ENCODE measurements at regions not wholly inside any gene's neighbourhood (a gene's known extent, or its start where the extent isn't known, plus 50 kb on each side); places are given as distances from the start of the nearest gene placed in this dataset.

DNA sequence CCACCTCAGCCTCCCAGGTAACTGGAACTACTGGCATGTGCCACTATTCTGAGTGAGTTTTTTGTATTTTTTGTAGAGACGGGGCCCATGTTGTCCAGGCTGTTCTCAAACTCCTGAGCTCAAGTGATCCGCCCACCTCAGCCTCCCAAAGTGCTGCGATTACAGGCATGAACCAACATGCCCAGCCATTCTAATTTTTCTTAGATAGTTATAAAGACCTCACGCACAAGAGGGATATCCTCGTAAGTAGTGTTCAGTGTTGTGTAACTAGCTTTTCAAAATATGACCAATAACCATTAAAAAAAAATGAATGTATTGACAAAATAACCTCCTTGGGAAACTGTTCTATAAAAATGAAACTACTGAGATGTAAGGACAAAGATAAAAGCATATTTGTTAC lies 90.5 kb upstream of the FERD3L start:
- Histone ChIP-seq H3K27me3 (ENCODE audit: insufficient read depth) (no peaks in the 10 kb centered on the region), H3K4me1 (ENCODE audit: control insufficient read depth in 1 of 2, insufficient read depth in 2 of 2, low read depth in 1 of 2, low read length in 1 of 2) (no peaks in the 10 kb centered on the region), H3F3A (replicated peaks; ENCODE audit: insufficient read depth) (no peaks in the 10 kb centered on the region), H3K79me2 (ENCODE audit: insufficient read depth) (no peaks in the 10 kb centered on the region), H3K4me3 (ENCODE audit: low read depth in 2 of 2, low read length in 1 of 2) (no peak overlapping the region), H3K9me3 (no peaks in the 10 kb centered on the region), H3K27ac (ENCODE audit: low read depth in 2 of 2, low read length in 1 of 2) (no peak overlapping the region), H4K20me1 (ENCODE audit: insufficient read depth) (no peaks in the 10 kb centered on the region), H3K4me2 (peak overlapping the region; percentile 26; the same call in 1 of the 2 replicates), H3K36me3 (replicated peaks in 1 of 2; ENCODE audit: control insufficient read depth in 1 of 2, insufficient read depth in 2 of 2, low read length in 1 of 2) (no peaks in the 10 kb centered on the region), H3K9ac (no peak overlapping the region), H3K9me2 (no peaks in the 10 kb centered on the region), H2AFZ (ENCODE audit: low read depth) (peak overlapping the region; percentile 32; the same call in 1 of the 2 replicates)
- CTCF ChIA-PET = interaction anchor here (1.1 to 2.2 kb wide), 2 partner anchors 11 to 13 kb away, joined by 4 to 5 read pairs; no protein-coding TSS in a partner anchor
- TF ChIP-seq NRF1 (IDR thresholded peaks at IDR 0.05; ENCODE audit: low read depth, low read length) = no peak
- TF ChIP-seq MXI1 (IDR thresholded peaks at IDR 0.05; ENCODE audit: low read depth, low read length) = no peak
- no peak for TF ChIP-seq MEF2A (IDR thresholded peaks at IDR 0.05; ENCODE audit: borderline replicate concordance, low read depth)
- TF ChIP-seq, protein P1, sequence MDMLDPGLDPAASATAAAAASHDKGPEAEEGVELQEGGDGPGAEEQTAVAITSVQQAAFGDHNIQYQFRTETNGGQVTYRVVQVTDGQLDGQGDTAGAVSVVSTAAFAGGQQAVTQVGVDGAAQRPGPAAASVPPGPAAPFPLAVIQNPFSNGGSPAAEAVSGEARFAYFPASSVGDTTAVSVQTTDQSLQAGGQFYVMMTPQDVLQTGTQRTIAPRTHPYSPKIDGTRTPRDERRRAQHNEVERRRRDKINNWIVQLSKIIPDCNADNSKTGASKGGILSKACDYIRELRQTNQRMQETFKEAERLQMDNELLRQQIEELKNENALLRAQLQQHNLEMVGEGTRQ (IDR thresholded peaks at IDR 0.05; ENCODE audit: borderline replicate concordance, low read depth, low read length) = no peak
- no peak for TF ChIP-seq TAF1 (IDR thresholded peaks at IDR 0.05; ENCODE audit: borderline replicate concordance, low read depth, low read length)
- TF ChIP-seq, protein P2, sequence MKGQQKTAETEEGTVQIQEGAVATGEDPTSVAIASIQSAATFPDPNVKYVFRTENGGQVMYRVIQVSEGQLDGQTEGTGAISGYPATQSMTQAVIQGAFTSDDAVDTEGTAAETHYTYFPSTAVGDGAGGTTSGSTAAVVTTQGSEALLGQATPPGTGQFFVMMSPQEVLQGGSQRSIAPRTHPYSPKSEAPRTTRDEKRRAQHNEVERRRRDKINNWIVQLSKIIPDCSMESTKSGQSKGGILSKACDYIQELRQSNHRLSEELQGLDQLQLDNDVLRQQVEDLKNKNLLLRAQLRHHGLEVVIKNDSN (IDR thresholded peaks at IDR 0.05; ENCODE audit: borderline replicate concordance, low read depth) = no peak
- no peak for TF ChIP-seq SMC3 (IDR thresholded peaks at IDR 0.05; ENCODE audit: low read depth, low read length)
- TF ChIP-seq FOSL2 (IDR thresholded peaks at IDR 0.05; ENCODE audit: borderline replicate concordance, low read depth) = no peak
- no peak for TF ChIP-seq CHD2 (IDR thresholded peaks at IDR 0.05; ENCODE audit: low read length, partially characterized antibody)
- TF ChIP-seq EZH2phosphoT487 (IDR thresholded peaks at IDR 0.05; ENCODE audit: borderline replicate concordance, low read depth) = no peak
- TF ChIP-seq YY1 (IDR thresholded peaks at IDR 0.05; ENCODE audit: low read depth) = no peak
- TF ChIP-seq, protein P3, sequence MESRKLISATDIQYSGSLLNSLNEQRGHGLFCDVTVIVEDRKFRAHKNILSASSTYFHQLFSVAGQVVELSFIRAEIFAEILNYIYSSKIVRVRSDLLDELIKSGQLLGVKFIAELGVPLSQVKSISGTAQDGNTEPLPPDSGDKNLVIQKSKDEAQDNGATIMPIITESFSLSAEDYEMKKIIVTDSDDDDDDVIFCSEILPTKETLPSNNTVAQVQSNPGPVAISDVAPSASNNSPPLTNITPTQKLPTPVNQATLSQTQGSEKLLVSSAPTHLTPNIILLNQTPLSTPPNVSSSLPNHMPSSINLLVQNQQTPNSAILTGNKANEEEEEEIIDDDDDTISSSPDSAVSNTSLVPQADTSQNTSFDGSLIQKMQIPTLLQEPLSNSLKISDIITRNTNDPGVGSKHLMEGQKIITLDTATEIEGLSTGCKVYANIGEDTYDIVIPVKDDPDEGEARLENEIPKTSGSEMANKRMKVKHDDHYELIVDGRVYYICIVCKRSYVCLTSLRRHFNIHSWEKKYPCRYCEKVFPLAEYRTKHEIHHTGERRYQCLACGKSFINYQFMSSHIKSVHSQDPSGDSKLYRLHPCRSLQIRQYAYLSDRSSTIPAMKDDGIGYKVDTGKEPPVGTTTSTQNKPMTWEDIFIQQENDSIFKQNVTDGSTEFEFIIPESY (IDR thresholded peaks at IDR 0.05; ENCODE audit: borderline replicate concordance, low read depth) = no peak
- no peak for TF ChIP-seq POLR2AphosphoS5 (IDR thresholded peaks at IDR 0.05; ENCODE audit: low read depth, low read length)
- 52% methylated on average over 5 of the region's 5 CpGs for WGBS (ENCODE audit: low lambda C conversion rate)
- DNase-seq = no peak
- POLR2A ChIA-PET = no interaction called here

DNA sequence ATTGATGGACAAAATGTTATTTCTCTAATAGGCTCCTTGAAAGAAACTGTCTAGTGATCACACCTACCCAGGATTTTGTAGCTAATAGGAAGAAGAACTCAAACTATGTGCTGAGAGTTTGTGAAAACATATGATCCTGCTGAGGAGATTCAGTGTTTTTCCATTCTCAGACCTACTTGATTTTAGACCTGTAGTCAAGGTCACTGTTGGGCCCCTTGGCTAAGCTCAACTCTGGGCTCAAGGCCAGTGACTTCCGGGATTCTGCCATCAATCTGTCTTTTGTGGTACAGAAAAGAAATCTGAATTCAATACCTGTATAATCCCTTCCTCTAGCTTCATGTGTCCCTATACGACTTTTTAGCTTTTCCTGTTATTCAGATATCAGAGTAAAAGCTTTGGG lies 79.7 kb upstream of the FERD3L start:
- ChIA-PET POLR2A (no interaction called here), CTCF (interaction anchor here (1.4 kb wide), 1 partner anchor 11 kb away, joined by 4 read pairs; no protein-coding TSS in a partner anchor)
- no peaks in the 10 kb centered on the region for H3K36me3 ChIP-seq (replicated peaks in 1 of 2; ENCODE audit: control insufficient read depth in 1 of 2, insufficient read depth in 2 of 2, low read length in 1 of 2)
- H3K9me3 ChIP-seq = no peaks in the 10 kb centered on the region
- no peak for DNase-seq
- no peak overlapping the region for H3K9ac ChIP-seq
- H3F3A ChIP-seq (replicated peaks; ENCODE audit: insufficient read depth) = no peaks in the 10 kb centered on the region
- no peak overlapping the region for H3K27ac ChIP-seq (ENCODE audit: low read depth in 2 of 2, low read length in 1 of 2)
- H3K4me3 ChIP-seq (ENCODE audit: low read depth in 2 of 2, low read length in 1 of 2) = no peak overlapping the region
- no peaks in the 10 kb centered on the region for H3K9me2 ChIP-seq
- H4K20me1 ChIP-seq (ENCODE audit: insufficient read depth) = no peaks in the 10 kb centered on the region
- no peak overlapping the region for H2AFZ ChIP-seq (ENCODE audit: low read depth)
- no peak overlapping the region for H3K4me2 ChIP-seq
- H3K4me1 ChIP-seq (ENCODE audit: control insufficient read depth in 1 of 2, insufficient read depth in 2 of 2, low read depth in 1 of 2, low read length in 1 of 2) = no peaks in the 10 kb centered on the region
- H3K27me3 ChIP-seq (ENCODE audit: insufficient read depth) = no peaks in the 10 kb centered on the region; the same call in 1 of the 2 replicates
- H3K79me2 ChIP-seq (ENCODE audit: insufficient read depth) = no peaks in the 10 kb centered on the region
- 4% methylated on average over 2 of the region's 2 CpGs for WGBS (ENCODE audit: low lambda C conversion rate)
- TF ChIP-seq FOSL2 (IDR thresholded peaks at IDR 0.05; ENCODE audit: borderline replicate concordance, low read depth) = no peak
- no peak for TF ChIP-seq FOXJ3 (CRISPR knock-in tag; IDR thresholded peaks at IDR 0.05)
- TF ChIP-seq MEF2A (IDR thresholded peaks at IDR 0.05; ENCODE audit: borderline replicate concordance, low read depth) = no peak
- TF ChIP-seq GATA2 (CRISPR knock-in tag; IDR thresholded peaks at IDR 0.05) = no peak
- no peak for TF ChIP-seq RFX5 (IDR thresholded peaks at IDR 0.05; ENCODE audit: low read length)
- no peak for TF ChIP-seq ELF1 (IDR thresholded peaks at IDR 0.05)
- TF ChIP-seq, protein P2 (IDR thresholded peaks at IDR 0.05; ENCODE audit: borderline replicate concordance, low read depth) = no peak
- no peak for TF ChIP-seq NRF1 (IDR thresholded peaks at IDR 0.05; ENCODE audit: low read depth, low read length)
- TF ChIP-seq TAF1 (IDR thresholded peaks at IDR 0.05; ENCODE audit: borderline replicate concordance, low read depth, low read length) = no peak
- TF ChIP-seq, protein P4, sequence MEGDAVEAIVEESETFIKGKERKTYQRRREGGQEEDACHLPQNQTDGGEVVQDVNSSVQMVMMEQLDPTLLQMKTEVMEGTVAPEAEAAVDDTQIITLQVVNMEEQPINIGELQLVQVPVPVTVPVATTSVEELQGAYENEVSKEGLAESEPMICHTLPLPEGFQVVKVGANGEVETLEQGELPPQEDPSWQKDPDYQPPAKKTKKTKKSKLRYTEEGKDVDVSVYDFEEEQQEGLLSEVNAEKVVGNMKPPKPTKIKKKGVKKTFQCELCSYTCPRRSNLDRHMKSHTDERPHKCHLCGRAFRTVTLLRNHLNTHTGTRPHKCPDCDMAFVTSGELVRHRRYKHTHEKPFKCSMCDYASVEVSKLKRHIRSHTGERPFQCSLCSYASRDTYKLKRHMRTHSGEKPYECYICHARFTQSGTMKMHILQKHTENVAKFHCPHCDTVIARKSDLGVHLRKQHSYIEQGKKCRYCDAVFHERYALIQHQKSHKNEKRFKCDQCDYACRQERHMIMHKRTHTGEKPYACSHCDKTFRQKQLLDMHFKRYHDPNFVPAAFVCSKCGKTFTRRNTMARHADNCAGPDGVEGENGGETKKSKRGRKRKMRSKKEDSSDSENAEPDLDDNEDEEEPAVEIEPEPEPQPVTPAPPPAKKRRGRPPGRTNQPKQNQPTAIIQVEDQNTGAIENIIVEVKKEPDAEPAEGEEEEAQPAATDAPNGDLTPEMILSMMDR (IDR thresholded peaks at IDR 0.05) = no peak
- TF ChIP-seq, protein P1 (IDR thresholded peaks at IDR 0.05; ENCODE audit: borderline replicate concordance, low read depth, low read length) = no peak
- no peak for TF ChIP-seq EP300 (IDR thresholded peaks at IDR 0.05; ENCODE audit: borderline replicate concordance in 1 of 2, low read depth in 1 of 2, low read length in 1 of 2)
- TF ChIP-seq SMC3 (IDR thresholded peaks at IDR 0.05; ENCODE audit: low read depth, low read length) = no peak
